ENCODE measurements at regions not wholly inside any gene's neighbourhood (a gene's known extent, or its start where the extent isn't known, plus 50 kb on each side); places are given as distances from the start of the nearest gene placed in this dataset.
A peak's percentile ranks its signal among the peaks of the same experiment; 100 is the strongest.

GRCh38 chr12:65517656-65518210 is 239.2 kb downstream of the MSRB3 start:
- no peak for FAIRE-seq

GRCh38 chr12:65518771-65519170 is 240.3 kb downstream of the MSRB3 start:
- peak; percentile 56 for DNase-seq (ENCODE audit: low spot score)
- FAIRE-seq = no peak

More at GRCh38 chr12:65517656-65518210, 239.2 kb downstream of the MSRB3 start:
- no peak for DNase-seq (ENCODE audit: low spot score)

GRCh38 chr12:65520658-65521057 is 242.2 kb downstream of the MSRB3 start:
- FAIRE-seq (no peak), DNase-seq (ENCODE audit: low spot score) (no peak)

GRCh38 chr12:65522956-65523860 is 244.7 kb downstream of the MSRB3 start:
- DNase-seq (ENCODE audit: low spot score) (no peak), FAIRE-seq (no peak)

GRCh38 chr12:65524666-65525065 is 246.2 kb downstream of the MSRB3 start:
- FAIRE-seq = peak; percentile 89
- peak; percentile 46 for DNase-seq (ENCODE audit: low spot score)

GRCh38 chr12:65525491-65526141 is 247.1 kb downstream of the MSRB3 start:
- FAIRE-seq = no peak
- DNase-seq (ENCODE audit: low spot score) = peak; percentile 61

GRCh38 chr12:65526311-65526710 is 247.8 kb downstream of the MSRB3 start:
- no peak for FAIRE-seq
- DNase-seq (ENCODE audit: low spot score) = peak; percentile 34

GRCh38 chr12:65528127-65528526 is 249.6 kb downstream of the MSRB3 start:
- FAIRE-seq = no peak

GRCh38 chr12:65529106-65529505 is 250.6 kb downstream of the MSRB3 start:
- no peak for FAIRE-seq

More at GRCh38 chr12:65528127-65528526, 249.6 kb downstream of the MSRB3 start:
- DNase-seq (ENCODE audit: low spot score) = no peak

GRCh38 chr12:65529771-65530435 is 251.4 kb downstream of the MSRB3 start:
- FAIRE-seq = no peak
- DNase-seq (ENCODE audit: low spot score) = no peak

More at GRCh38 chr12:65529106-65529505, 250.6 kb downstream of the MSRB3 start:
- no peak for DNase-seq (ENCODE audit: low spot score)

GRCh38 chr12:65532162-65532561 is 253.7 kb downstream of the MSRB3 start:
- DNase-seq (ENCODE audit: low spot score) (peak; percentile 46), FAIRE-seq (no peak)

- FAIRE-seq (peak; percentile 80), DNase-seq (ENCODE audit: low spot score) (peak; percentile 83)
These were observed 254.3 kb downstream of the MSRB3 start for GRCh38 chr12:65532764-65533163.

GRCh38 chr12:65533177-65533883 is 254.8 kb downstream of the MSRB3 start:
- no peak for FAIRE-seq
- peak; percentile 22 for DNase-seq (ENCODE audit: low spot score)

GRCh38 chr12:65534238-65534841 is 255.9 kb downstream of the MSRB3 start:
- no peak for FAIRE-seq

GRCh38 chr12:65535946-65536345 is 257.5 kb downstream of the MSRB3 start:
- peak; percentile 21 for DNase-seq (ENCODE audit: low spot score)
- FAIRE-seq = no peak

More at GRCh38 chr12:65534238-65534841, 255.9 kb downstream of the MSRB3 start:
- no peak for DNase-seq (ENCODE audit: low spot score)

GRCh38 chr12:65536351-65536750 is 257.9 kb downstream of the MSRB3 start:
- DNase-seq (ENCODE audit: low spot score) = no peak
- no peak for FAIRE-seq

- FAIRE-seq = peak; percentile 96
These were observed 258.6 kb downstream of the MSRB3 start for GRCh38 chr12:65536876-65537681.

GRCh38 chr12:65537978-65538377 is 259.5 kb downstream of the MSRB3 start:
- FAIRE-seq = peak; percentile 35
- peak; percentile 67 for DNase-seq (ENCODE audit: low spot score)

More at GRCh38 chr12:65536876-65537681, 258.6 kb downstream of the MSRB3 start:
- DNase-seq (ENCODE audit: low spot score) = peak; percentile 99

GRCh38 chr12:65539023-65539422 is 260.5 kb downstream of the MSRB3 start:
- FAIRE-seq = no peak
- no peak for DNase-seq (ENCODE audit: low spot score)

All from RCC 7860 (cell line).